ENCODE measurements at regions not wholly inside any gene's neighbourhood (a gene's known extent, or its start where the extent isn't known, plus 50 kb on each side); places are given as distances from the start of the nearest gene placed in this dataset.
"Not testable (repeated sequence)": the region's sequence is repeated elsewhere in the genome, so short reads cannot be mapped to it uniquely, and the experiment has no call there.

DNA sequence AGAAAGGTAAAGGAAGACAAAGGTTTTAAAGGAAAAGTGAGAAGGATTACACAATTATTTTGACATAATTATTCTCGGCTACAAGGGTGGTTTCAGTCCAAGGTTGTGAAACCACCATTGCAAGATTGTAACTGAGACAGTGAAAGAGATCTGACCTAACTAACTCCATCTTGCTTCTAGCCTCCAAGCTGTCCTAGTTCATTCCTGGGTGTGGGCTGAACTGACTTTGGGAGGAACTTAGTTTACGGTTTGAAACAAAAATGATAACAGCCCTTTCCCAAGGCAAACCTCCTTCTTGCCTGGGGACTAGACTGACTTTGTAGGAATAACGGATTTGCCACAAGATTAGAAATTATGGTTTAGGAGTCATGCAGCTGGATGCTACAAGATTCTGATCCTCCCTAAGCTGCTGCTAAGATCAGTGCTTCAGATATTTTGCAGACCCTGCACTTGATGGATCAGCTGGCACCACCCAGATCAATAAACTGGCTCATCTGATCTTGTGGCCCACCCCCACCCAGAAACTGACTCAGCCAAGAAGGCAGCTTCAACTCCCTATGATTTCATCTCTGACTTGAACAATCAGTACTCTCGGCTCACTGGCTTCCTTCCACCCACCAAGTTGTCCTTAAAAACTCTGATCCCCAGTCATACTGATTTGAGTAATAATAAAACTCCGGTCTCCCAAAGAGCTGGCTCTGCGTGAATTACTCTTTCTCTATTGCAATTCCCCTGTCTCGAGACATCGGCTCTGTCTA, 57.7 kb upstream of the AADACL2 start:
- H3K4me2 ChIP-seq (ENCODE audit: low read length) = no peak overlapping the region
- no peak overlapping the region for H3K4me3 ChIP-seq (ENCODE audit: low read length)
- H3K9me3 ChIP-seq (replicated peaks; ENCODE audit: low read length) = no peaks in the 10 kb centered on the region
- H3K4me1 ChIP-seq (ENCODE audit: control insufficient read depth, insufficient read depth, low read length) = no peaks in the 10 kb centered on the region
- no peaks in the 10 kb centered on the region for H3K36me3 ChIP-seq (ENCODE audit: insufficient read depth, low read length)
- H3K27me3 ChIP-seq (ENCODE audit: control insufficient read depth, insufficient read depth, low read length) = no peaks in the 10 kb centered on the region
- H3K9ac ChIP-seq (ENCODE audit: low read depth, low read length) = no peak overlapping the region

DNA sequence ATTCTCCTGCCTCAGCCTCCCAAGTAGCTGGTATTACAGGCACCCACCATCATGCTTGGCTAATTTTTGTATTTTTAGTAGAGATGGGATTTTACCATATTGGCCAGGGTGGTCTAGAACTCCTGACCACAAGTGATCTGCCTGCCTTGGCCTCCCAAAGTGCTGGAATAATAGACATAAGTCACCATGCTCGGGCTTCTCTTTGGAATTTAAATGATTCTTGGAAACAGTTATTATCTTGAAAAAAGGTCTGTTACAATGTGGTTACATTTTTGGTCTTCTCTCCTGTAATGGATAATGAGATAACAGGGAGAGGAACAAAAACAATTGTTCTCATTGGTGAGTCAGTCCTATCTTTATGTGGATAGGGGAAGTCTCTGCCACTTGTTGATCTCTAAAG, 59.8 kb upstream of the AADACL2 start:
- H3K4me3 ChIP-seq (ENCODE audit: low read length) = no peak overlapping the region
- no peaks in the 10 kb centered on the region for H3K4me1 ChIP-seq (ENCODE audit: control insufficient read depth, insufficient read depth, low read length)
- H3K4me2 ChIP-seq (ENCODE audit: low read length) = no peak overlapping the region
- no peaks in the 10 kb centered on the region for H3K27me3 ChIP-seq (ENCODE audit: control insufficient read depth, insufficient read depth, low read length)
- no peak overlapping the region for H3K9ac ChIP-seq (ENCODE audit: low read depth, low read length)
- no peaks in the 10 kb centered on the region for H3K36me3 ChIP-seq (ENCODE audit: insufficient read depth, low read length)
- no peaks in the 10 kb centered on the region for H3K9me3 ChIP-seq (replicated peaks; ENCODE audit: low read length)

DNA sequence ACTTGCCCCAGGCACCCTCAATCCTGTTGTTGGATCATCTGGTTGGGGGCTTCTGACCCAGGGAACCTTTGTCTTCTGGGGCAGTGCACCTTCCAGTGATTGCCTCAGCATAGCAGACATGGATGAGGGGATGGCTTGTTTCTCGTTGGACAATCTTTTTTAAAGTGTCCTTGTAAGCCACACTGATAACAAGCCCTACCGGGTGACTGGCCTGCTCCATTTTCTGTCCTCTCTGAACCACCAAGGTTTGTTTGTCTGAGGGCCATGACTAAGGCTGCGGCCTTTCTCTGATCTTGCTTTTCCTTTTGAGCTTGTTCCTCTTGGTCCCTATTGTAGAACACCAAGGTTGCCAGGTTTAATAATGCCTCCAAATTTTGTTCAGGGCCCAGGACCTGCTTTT, 66.0 kb upstream of the AADACL2 start:
- H3K4me3 ChIP-seq (ENCODE audit: low read length); H3K36me3 ChIP-seq (ENCODE audit: insufficient read depth, low read length); H3K9me3 ChIP-seq (replicated peaks; ENCODE audit: low read length); H3K9ac ChIP-seq (ENCODE audit: low read depth, low read length); H3K27me3 ChIP-seq (ENCODE audit: control insufficient read depth, insufficient read depth, low read length); H3K4me1 ChIP-seq (ENCODE audit: control insufficient read depth, insufficient read depth, low read length); H3K4me2 ChIP-seq (ENCODE audit: low read length): not testable (repeated sequence)

DNA sequence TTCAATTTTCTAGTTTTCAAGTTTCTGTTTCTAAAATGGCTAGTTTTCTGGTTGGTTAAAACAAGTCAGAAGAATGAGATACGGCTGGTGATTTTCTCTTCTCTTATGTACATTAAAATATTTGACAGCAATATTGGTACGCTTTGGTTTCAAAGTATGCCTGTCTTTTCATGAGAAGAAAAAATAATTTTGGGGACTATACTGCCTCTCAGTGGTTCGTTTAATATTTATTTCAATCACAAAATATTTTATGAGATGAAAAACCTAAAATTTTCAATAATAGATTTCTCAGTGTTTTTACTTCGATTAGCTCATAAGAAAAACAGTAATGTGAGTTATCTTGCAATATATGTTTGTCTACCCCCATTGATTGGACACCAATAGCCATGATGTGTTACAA, 72.8 kb upstream of the AADACL2 start:
- H3K4me3 ChIP-seq (ENCODE audit: low read length) = no peak overlapping the region
- no peaks in the 10 kb centered on the region for H3K27me3 ChIP-seq (ENCODE audit: control insufficient read depth, insufficient read depth, low read length)
- no peaks in the 10 kb centered on the region for H3K9me3 ChIP-seq (replicated peaks; ENCODE audit: low read length)
- H3K4me2 ChIP-seq (ENCODE audit: low read length) = no peak overlapping the region
- no peak overlapping the region for H3K9ac ChIP-seq (ENCODE audit: low read depth, low read length)
- H3K36me3 ChIP-seq (ENCODE audit: insufficient read depth, low read length) = no peaks in the 10 kb centered on the region
- no peaks in the 10 kb centered on the region for H3K4me1 ChIP-seq (ENCODE audit: control insufficient read depth, insufficient read depth, low read length)

DNA sequence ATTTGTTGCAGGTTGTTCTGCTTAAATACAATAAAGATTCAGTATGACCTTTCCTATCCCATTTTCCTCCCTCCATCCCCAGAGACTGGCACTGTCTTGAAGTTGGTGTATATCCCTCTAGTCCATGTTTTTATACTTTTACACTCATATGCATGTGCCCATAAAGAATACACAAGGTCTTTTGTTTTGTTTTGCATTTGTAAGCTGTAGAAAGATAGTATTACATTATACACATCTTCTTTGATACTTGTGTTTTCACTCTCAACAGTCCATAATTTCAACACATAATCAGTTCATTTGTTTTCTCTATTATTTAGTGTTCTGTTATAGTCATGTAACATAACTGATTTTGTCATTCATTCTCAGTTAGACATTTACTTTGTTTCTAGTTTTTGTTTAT, 88.7 kb upstream of the AADACL2 start:
- Histone ChIP-seq H3K4me3 (ENCODE audit: low read length) (no peak overlapping the region), H3K4me2 (ENCODE audit: low read length) (no peak overlapping the region), H3K27me3 (ENCODE audit: control insufficient read depth, insufficient read depth, low read length) (no peaks in the 10 kb centered on the region), H3K4me1 (ENCODE audit: control insufficient read depth, insufficient read depth, low read length) (no peaks in the 10 kb centered on the region), H3K9ac (ENCODE audit: low read depth, low read length) (no peak overlapping the region), H3K9me3 (replicated peaks; ENCODE audit: low read length) (no peaks in the 10 kb centered on the region), H3K36me3 (ENCODE audit: insufficient read depth, low read length) (no peaks in the 10 kb centered on the region)

DNA sequence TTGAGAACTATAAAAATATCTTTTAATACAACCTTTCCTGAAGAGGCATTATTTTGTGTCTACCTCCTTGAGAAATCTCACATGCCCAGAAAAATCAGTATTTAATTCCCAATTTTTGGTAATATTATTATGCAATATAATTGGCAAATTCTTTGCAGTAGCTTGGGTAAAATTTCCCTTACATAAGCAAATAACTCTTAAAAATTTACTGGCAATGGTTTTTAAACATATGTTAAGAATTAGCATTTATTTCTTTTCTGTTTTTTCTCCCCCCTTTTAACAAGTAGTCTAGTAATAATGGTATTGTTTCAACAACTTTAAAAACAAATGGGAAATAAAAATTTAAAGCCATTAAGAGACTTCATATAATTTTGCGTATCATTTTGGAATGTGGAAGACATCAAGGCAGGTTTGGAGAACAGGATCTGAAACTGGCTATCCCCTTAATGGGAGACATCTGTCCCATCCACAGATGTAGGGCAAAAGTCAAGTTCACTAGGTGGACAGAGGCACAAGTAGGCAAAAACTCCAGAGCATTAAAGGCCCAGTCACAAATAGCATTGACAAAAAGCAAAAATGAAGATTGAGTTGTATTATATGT, 89.6 kb upstream of the AADACL2 start:
- H3K9ac ChIP-seq (ENCODE audit: low read depth, low read length) = no peak overlapping the region
- no peaks in the 10 kb centered on the region for H3K36me3 ChIP-seq (ENCODE audit: insufficient read depth, low read length)
- H3K9me3 ChIP-seq (replicated peaks; ENCODE audit: low read length) = no peaks in the 10 kb centered on the region
- H3K4me1 ChIP-seq (ENCODE audit: control insufficient read depth, insufficient read depth, low read length) = no peaks in the 10 kb centered on the region
- H3K27me3 ChIP-seq (ENCODE audit: control insufficient read depth, insufficient read depth, low read length) = no peaks in the 10 kb centered on the region
- no peak overlapping the region for H3K4me3 ChIP-seq (ENCODE audit: low read length)
- H3K4me2 ChIP-seq (ENCODE audit: low read length) = no peak overlapping the region

DNA sequence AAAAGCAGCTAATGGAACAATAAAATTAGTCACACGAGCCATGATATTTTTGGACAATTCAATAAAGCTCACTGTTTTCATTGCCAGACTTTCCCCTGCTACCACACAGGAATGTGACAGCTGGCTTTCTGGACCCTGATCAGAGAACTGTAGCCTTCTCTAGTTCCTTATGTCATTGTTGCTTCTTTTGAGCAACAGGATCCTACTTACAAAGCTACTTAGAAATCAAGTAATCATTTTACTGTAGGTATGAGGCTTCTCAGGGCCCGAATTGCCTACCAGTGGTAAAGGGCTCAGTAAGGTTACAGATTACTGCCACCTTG, 94.3 kb upstream of the AADACL2 start:
- Histone ChIP-seq H3K4me3 (ENCODE audit: low read length) (no peak overlapping the region), H3K4me1 (ENCODE audit: control insufficient read depth, insufficient read depth, low read length) (no peaks in the 10 kb centered on the region), H3K27me3 (ENCODE audit: control insufficient read depth, insufficient read depth, low read length) (no peaks in the 10 kb centered on the region), H3K4me2 (ENCODE audit: low read length) (no peak overlapping the region), H3K36me3 (ENCODE audit: insufficient read depth, low read length) (no peaks in the 10 kb centered on the region), H3K9ac (ENCODE audit: low read depth, low read length) (no peak overlapping the region), H3K9me3 (replicated peaks; ENCODE audit: low read length) (no peaks in the 10 kb centered on the region)

DNA sequence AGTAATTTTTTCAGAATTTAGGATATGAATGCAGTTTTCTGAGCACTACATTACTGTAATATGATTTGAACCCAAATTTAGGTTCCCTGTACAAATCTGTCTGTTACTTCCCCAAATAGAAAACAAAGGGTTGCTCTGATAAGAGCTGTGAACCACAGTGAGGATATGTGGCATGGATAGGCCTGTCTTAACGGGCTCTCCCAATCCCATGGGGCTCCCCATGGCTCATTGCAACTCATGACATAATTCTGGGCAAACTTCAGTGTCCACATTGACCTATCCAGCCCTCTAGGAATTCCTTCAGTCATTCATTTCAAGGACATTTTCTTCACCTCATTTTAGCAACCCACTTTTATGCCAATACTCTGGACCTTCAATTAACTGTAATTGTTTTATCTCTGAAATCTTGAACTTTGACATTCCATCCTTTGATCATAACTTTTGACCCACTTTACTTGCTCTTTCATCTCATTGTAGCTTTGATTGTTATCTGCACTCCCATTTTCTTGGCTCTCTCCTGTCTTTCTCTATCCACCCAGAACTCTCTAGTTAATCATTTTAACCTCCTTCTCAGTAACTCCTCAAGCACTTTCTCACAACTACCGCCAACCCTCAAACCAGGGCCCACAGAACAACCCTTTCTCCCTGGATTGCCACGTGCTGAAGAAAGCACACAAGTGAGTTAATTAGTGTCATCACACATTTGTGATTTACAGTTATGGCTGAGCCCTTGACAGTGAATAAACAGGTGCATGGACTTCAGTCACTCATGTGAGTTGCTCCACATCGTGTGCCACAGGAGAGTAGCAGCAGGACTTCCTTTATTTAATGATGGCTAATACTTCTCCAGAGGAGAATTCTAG, 94.9 kb upstream of the AADACL2 start:
- Histone ChIP-seq H3K36me3 (ENCODE audit: insufficient read depth, low read length) (no peaks in the 10 kb centered on the region), H3K4me1 (ENCODE audit: control insufficient read depth, insufficient read depth, low read length) (no peaks in the 10 kb centered on the region), H3K9ac (ENCODE audit: low read depth, low read length) (no peak overlapping the region), H3K4me3 (ENCODE audit: low read length) (no peak overlapping the region), H3K4me2 (ENCODE audit: low read length) (no peak overlapping the region), H3K27me3 (ENCODE audit: control insufficient read depth, insufficient read depth, low read length) (no peaks in the 10 kb centered on the region), H3K9me3 (replicated peaks; ENCODE audit: low read length) (no peaks in the 10 kb centered on the region)

DNA sequence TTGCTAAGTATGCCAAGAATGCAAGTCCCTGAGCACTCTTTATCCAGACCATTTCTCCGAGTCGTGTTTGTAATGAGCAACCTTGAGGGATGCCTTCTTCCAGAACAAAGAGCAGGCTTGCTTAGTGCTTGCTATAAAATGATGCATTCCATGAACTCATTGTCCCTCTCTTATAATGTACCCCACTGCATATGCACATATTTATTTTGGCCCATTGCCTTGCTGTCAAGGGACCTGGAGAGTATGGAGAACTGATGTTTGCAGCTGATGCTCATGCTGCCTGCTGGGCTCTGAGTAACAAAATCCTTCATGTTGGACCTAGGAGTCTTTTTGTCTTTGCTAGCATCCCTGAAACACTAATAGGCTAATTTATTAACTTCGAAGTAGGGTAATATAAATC, 97.8 kb upstream of the AADACL2 start:
- H3K9ac ChIP-seq (ENCODE audit: low read depth, low read length) = no peak overlapping the region
- H3K27me3 ChIP-seq (ENCODE audit: control insufficient read depth, insufficient read depth, low read length) = no peaks in the 10 kb centered on the region
- H3K4me3 ChIP-seq (ENCODE audit: low read length) = no peak overlapping the region
- no peaks in the 10 kb centered on the region for H3K9me3 ChIP-seq (replicated peaks; ENCODE audit: low read length)
- no peaks in the 10 kb centered on the region for H3K36me3 ChIP-seq (ENCODE audit: insufficient read depth, low read length)
- no peak overlapping the region for H3K4me2 ChIP-seq (ENCODE audit: low read length)
- H3K4me1 ChIP-seq (ENCODE audit: control insufficient read depth, insufficient read depth, low read length) = no peaks in the 10 kb centered on the region

DNA sequence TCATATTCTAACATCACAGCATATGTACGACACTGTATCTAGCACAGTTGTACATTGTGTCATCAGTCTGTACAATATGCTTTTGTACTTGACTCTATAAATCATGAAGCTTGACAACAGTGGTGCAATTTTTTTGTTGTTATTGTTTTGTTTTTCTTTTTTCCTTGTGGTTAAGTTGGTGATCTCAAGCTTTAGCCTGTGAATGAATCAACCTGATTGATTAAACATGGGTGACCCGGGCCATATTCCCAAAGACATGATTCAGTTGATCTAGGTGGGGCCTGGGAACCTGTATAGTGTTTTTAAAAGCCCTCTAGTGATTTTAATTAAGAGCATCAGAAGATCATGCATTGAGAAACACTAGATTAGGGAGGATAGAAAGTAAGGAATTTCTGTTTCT, 101.8 kb upstream of the AADACL2 start:
- no peak overlapping the region for H3K9ac ChIP-seq (ENCODE audit: low read depth, low read length)

DNA sequence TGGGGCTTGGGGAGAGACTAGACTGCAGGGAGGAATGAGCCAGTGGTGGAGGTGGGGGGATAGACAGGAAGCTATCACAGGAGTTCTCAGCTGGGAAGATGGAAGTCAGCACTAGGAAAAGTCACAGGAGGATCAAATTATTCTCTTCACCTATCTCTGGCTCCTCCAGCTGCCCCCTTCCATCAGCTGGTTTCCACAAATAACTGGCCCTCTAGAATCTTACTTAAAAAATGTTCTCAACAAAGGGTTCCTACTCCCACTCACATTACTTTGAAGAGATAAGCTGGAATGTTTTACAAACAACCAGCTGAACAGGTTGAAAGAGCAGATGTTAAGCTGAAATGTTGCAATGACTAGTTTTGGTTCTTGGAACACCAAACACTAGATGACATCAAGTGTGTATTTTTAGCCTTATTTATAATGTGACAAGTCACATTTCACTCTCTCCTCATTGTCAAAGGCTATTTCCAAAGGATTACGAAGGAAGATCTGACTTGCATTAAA, 102.7 kb upstream of the AADACL2 start:
- H3K4me2 ChIP-seq (ENCODE audit: low read length) = no peak overlapping the region
- H3K4me3 ChIP-seq (ENCODE audit: low read length) = no peak overlapping the region
- no peaks in the 10 kb centered on the region for H3K9me3 ChIP-seq (replicated peaks; ENCODE audit: low read length)
- no peaks in the 10 kb centered on the region for H3K36me3 ChIP-seq (ENCODE audit: insufficient read depth, low read length)
- no peak overlapping the region for H3K9ac ChIP-seq (ENCODE audit: low read depth, low read length)
- no peaks in the 10 kb centered on the region for H3K4me1 ChIP-seq (ENCODE audit: control insufficient read depth, insufficient read depth, low read length)
- H3K27me3 ChIP-seq (ENCODE audit: control insufficient read depth, insufficient read depth, low read length) = no peaks in the 10 kb centered on the region

More for the DNA sequence above, 101.8 kb upstream of the AADACL2 start:
- no peak overlapping the region for H3K4me3 ChIP-seq (ENCODE audit: low read length)
- no peaks in the 10 kb centered on the region for H3K9me3 ChIP-seq (replicated peaks; ENCODE audit: low read length)
- H3K36me3 ChIP-seq (ENCODE audit: insufficient read depth, low read length) = no peaks in the 10 kb centered on the region
- no peaks in the 10 kb centered on the region for H3K4me1 ChIP-seq (ENCODE audit: control insufficient read depth, insufficient read depth, low read length)
- no peaks in the 10 kb centered on the region for H3K27me3 ChIP-seq (ENCODE audit: control insufficient read depth, insufficient read depth, low read length)
- H3K4me2 ChIP-seq (ENCODE audit: low read length) = no peak overlapping the region

Data from skeletal muscle satellite cell (primary cell).